PC-9 (cell line): ENCODE measurements at regions not wholly inside any gene's neighbourhood (a gene's known extent, or its start where the extent isn't known, plus 50 kb on each side); places are given as distances from the start of the nearest gene placed in this dataset.

Experiments used
- CTCF ChIP-seq: fragments of 200-600 bp; sonication (generic); conservative IDR thresholded peaks from 2 replicates; pipeline ENCODE4 v1.6.1; 2017; ENCODE audit warnings: mixed run types, antibody characterized with exemption, mild to moderate bottlenecking, moderate library complexity
- EZH2 ChIP-seq: fragments of 200-600 bp; sonication (generic); IDR thresholded peaks from 2 replicates; pipeline ENCODE4 v1.8.0; 2017; ENCODE audit warnings: antibody characterized with exemption, low read depth

- TF ChIP-seq EZH2 (no peak), CTCF (no peak)
Observed at GRCh38 chr21:31500071-31500470, 156.0 kb upstream of the TIAM1 start.
